ENCODE measurements at regions not wholly inside any gene's neighbourhood (a gene's known extent, or its start where the extent isn't known, plus 50 kb on each side); places are given as distances from the start of the nearest gene placed in this dataset.
A peak's percentile ranks its signal among the peaks of the same experiment; 100 is the strongest.

- peak; percentile 8 for DNase-seq (ENCODE audit: extremely low read depth, low read depth)
- no peak for TF ChIP-seq CTCF (IDR thresholded peaks at IDR 0.05; ENCODE audit: low read depth, low read length)
These were observed 137.9 kb downstream of the ICOS start for GRCh38 chr2:204074456-204074855.

- TF ChIP-seq CTCF (IDR thresholded peaks at IDR 0.05; ENCODE audit: low read depth, low read length): no peak
- DNase-seq (ENCODE audit: extremely low read depth, low read depth): no peak
These were observed 141.6 kb downstream of the ICOS start for GRCh38 chr2:204078003-204078698.

GRCh38 chr2:204081487-204082425, 145.2 kb downstream of the ICOS start:
- DNase-seq (ENCODE audit: extremely low read depth, low read depth): no peak
- TF ChIP-seq CTCF (IDR thresholded peaks at IDR 0.05; ENCODE audit: low read depth, low read length): no peak

- no peak for TF ChIP-seq CTCF (IDR thresholded peaks at IDR 0.05; ENCODE audit: low read depth, low read length)
These were observed 149.6 kb downstream of the ICOS start for GRCh38 chr2:204086167-204086566.

GRCh38 chr2:204089105-204089504, 152.5 kb downstream of the ICOS start:
- TF ChIP-seq CTCF (IDR thresholded peaks at IDR 0.05; ENCODE audit: low read depth, low read length): no peak
- DNase-seq (ENCODE audit: extremely low read depth, low read depth): no peak

More at GRCh38 chr2:204086167-204086566, 149.6 kb downstream of the ICOS start:
- no peak for DNase-seq (ENCODE audit: extremely low read depth, low read depth)

- no peak for DNase-seq (ENCODE audit: extremely low read depth, low read depth)
- TF ChIP-seq CTCF (IDR thresholded peaks at IDR 0.05; ENCODE audit: low read depth, low read length): no peak
These were observed 153.0 kb downstream of the ICOS start for GRCh38 chr2:204089574-204089973.

- no peak for DNase-seq (ENCODE audit: extremely low read depth, low read depth)
- TF ChIP-seq CTCF (IDR thresholded peaks at IDR 0.05; ENCODE audit: low read depth, low read length): no peak
These were observed 153.5 kb downstream of the ICOS start for GRCh38 chr2:204090021-204090420.

All from AG09319 (cell line).